ENCODE measurements at regions not wholly inside any gene's neighbourhood (a gene's known extent, or its start where the extent isn't known, plus 50 kb on each side); places are given as distances from the start of the nearest gene placed in this dataset.

- Histone ChIP-seq H3K4me2 (no peak overlapping the region), H3K27me3 (ENCODE audit: insufficient read depth, low read depth) (no peaks in the 10 kb centered on the region), H3K36me3 (ENCODE audit: insufficient read depth) (no peaks in the 10 kb centered on the region), H4K20me1 (ENCODE audit: insufficient read depth) (no peaks in the 10 kb centered on the region), H3K4me1 (ENCODE audit: low read depth, poor library complexity, severe bottlenecking) (no peaks in the 10 kb centered on the region), H3K27ac (no peak overlapping the region), H3K9ac (no peak overlapping the region), H3K4me3 (IDR thresholded peaks at IDR 0.05; ENCODE audit: insufficient read depth, low read depth, low read length) (no peak overlapping the region), H3K79me2 (ENCODE audit: insufficient read depth, low read depth) (no peaks in the 10 kb centered on the region), H2AFZ (ENCODE audit: low read depth) (no peak overlapping the region)
- no peak for TF ChIP-seq CTCF (conservative IDR thresholded peaks at IDR 0.05; ENCODE audit: low read depth, low read length)
These were observed 261.1 kb downstream of the QKI start for GRCh38 chr6:163675611-163676010.

GRCh38 chr6:163672710-163673109, 258.2 kb downstream of the QKI start:
- H3K4me2 ChIP-seq = no peak overlapping the region
- H3K79me2 ChIP-seq (ENCODE audit: insufficient read depth, low read depth) = no peaks in the 10 kb centered on the region
- H3K4me1 ChIP-seq (ENCODE audit: low read depth, poor library complexity, severe bottlenecking) = no peaks in the 10 kb centered on the region
- no peak overlapping the region for H3K4me3 ChIP-seq (IDR thresholded peaks at IDR 0.05; ENCODE audit: insufficient read depth, low read depth, low read length)
- H4K20me1 ChIP-seq (ENCODE audit: insufficient read depth) = no peaks in the 10 kb centered on the region
- H3K9ac ChIP-seq = no peak overlapping the region
- no peaks in the 10 kb centered on the region for H3K27me3 ChIP-seq (ENCODE audit: insufficient read depth, low read depth)
- TF ChIP-seq CTCF (conservative IDR thresholded peaks at IDR 0.05; ENCODE audit: low read depth, low read length) = no peak
- H2AFZ ChIP-seq (ENCODE audit: low read depth) = no peak overlapping the region
- no peaks in the 10 kb centered on the region for H3K36me3 ChIP-seq (ENCODE audit: insufficient read depth)
- H3K27ac ChIP-seq = no peak overlapping the region

- Histone ChIP-seq H3K27me3 (ENCODE audit: insufficient read depth, low read depth) (no peaks in the 10 kb centered on the region), H3K4me3 (IDR thresholded peaks at IDR 0.05; ENCODE audit: insufficient read depth, low read depth, low read length) (no peak overlapping the region), H3K36me3 (ENCODE audit: insufficient read depth) (no peaks in the 10 kb centered on the region), H3K4me1 (ENCODE audit: low read depth, poor library complexity, severe bottlenecking) (no peaks in the 10 kb centered on the region), H3K9ac (no peak overlapping the region), H4K20me1 (ENCODE audit: insufficient read depth) (no peaks in the 10 kb centered on the region), H3K79me2 (ENCODE audit: insufficient read depth, low read depth) (no peaks in the 10 kb centered on the region), H3K4me2 (no peak overlapping the region), H3K27ac (no peak overlapping the region), H2AFZ (ENCODE audit: low read depth) (no peak overlapping the region)
- no peak for TF ChIP-seq CTCF (conservative IDR thresholded peaks at IDR 0.05; ENCODE audit: low read depth, low read length)
These were observed 257.3 kb downstream of the QKI start for GRCh38 chr6:163671791-163672190.

GRCh38 chr6:163671355-163671754, 256.8 kb downstream of the QKI start:
- Histone ChIP-seq H4K20me1 (ENCODE audit: insufficient read depth) (no peaks in the 10 kb centered on the region), H3K27ac (no peak overlapping the region), H3K4me2 (no peak overlapping the region), H3K79me2 (ENCODE audit: insufficient read depth, low read depth) (no peaks in the 10 kb centered on the region), H2AFZ (ENCODE audit: low read depth) (no peak overlapping the region), H3K36me3 (ENCODE audit: insufficient read depth) (no peaks in the 10 kb centered on the region), H3K9ac (no peak overlapping the region), H3K4me1 (ENCODE audit: low read depth, poor library complexity, severe bottlenecking) (no peaks in the 10 kb centered on the region), H3K27me3 (ENCODE audit: insufficient read depth, low read depth) (no peaks in the 10 kb centered on the region), H3K4me3 (IDR thresholded peaks at IDR 0.05; ENCODE audit: insufficient read depth, low read depth, low read length) (no peak overlapping the region)
- no peak for TF ChIP-seq CTCF (conservative IDR thresholded peaks at IDR 0.05; ENCODE audit: low read depth, low read length)

- H3K36me3 ChIP-seq (ENCODE audit: insufficient read depth) = no peaks in the 10 kb centered on the region
- no peaks in the 10 kb centered on the region for H3K27me3 ChIP-seq (ENCODE audit: insufficient read depth, low read depth)
- H3K27ac ChIP-seq = no peak overlapping the region
- H3K4me3 ChIP-seq (IDR thresholded peaks at IDR 0.05; ENCODE audit: insufficient read depth, low read depth, low read length) = no peak overlapping the region
- H3K79me2 ChIP-seq (ENCODE audit: insufficient read depth, low read depth) = no peaks in the 10 kb centered on the region
- no peak overlapping the region for H2AFZ ChIP-seq (ENCODE audit: low read depth)
- no peaks in the 10 kb centered on the region for H4K20me1 ChIP-seq (ENCODE audit: insufficient read depth)
- no peak for TF ChIP-seq CTCF (conservative IDR thresholded peaks at IDR 0.05; ENCODE audit: low read depth, low read length)
- H3K4me2 ChIP-seq = no peak overlapping the region
- H3K9ac ChIP-seq = no peak overlapping the region
- H3K4me1 ChIP-seq (ENCODE audit: low read depth, poor library complexity, severe bottlenecking) = no peaks in the 10 kb centered on the region
These were observed 255.8 kb downstream of the QKI start for GRCh38 chr6:163670336-163670735.
